ENCODE measurements at regions not wholly inside any gene's neighbourhood (a gene's known extent, or its start where the extent isn't known, plus 50 kb on each side); places are given as distances from the start of the nearest gene placed in this dataset.

DNA sequence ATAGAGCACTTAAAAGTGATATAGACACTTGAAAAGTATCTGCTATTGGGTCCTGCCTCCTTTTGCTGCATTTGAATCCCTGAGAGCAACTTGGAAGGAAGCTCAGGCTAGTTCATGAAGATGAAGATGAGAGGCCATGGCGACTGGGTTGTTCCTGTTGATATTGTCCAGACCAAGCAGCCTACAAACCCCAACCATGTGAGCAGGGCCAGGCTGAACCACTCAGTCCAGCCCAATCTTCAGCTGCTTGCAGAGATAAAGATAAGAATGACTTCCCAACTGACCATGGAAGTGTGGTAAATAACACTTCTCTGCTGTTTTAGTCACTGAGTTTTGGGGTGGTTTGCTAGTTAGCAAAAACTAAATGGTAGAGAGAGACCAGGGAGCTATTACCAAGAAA, 417.6 kb downstream of the SOX11 start:
- H3K4me1 Mint-ChIP-seq (ENCODE audit: low read depth, unreplicated experiment): no peaks in the 10 kb centered on the region
- H3K27ac Mint-ChIP-seq (ENCODE audit: unreplicated experiment): no peak overlapping the region
- H3K36me3 Mint-ChIP-seq (ENCODE audit: unreplicated experiment): no peaks in the 10 kb centered on the region
- H3K9me3 Mint-ChIP-seq (ENCODE audit: unreplicated experiment): no peaks in the 10 kb centered on the region
- no peak overlapping the region for H3K4me3 Mint-ChIP-seq (ENCODE audit: unreplicated experiment)
- DNase-seq: no peak
- no peaks in the 10 kb centered on the region for H3K27me3 Mint-ChIP-seq (ENCODE audit: unreplicated experiment)
- TF ChIP-seq, protein P1, sequence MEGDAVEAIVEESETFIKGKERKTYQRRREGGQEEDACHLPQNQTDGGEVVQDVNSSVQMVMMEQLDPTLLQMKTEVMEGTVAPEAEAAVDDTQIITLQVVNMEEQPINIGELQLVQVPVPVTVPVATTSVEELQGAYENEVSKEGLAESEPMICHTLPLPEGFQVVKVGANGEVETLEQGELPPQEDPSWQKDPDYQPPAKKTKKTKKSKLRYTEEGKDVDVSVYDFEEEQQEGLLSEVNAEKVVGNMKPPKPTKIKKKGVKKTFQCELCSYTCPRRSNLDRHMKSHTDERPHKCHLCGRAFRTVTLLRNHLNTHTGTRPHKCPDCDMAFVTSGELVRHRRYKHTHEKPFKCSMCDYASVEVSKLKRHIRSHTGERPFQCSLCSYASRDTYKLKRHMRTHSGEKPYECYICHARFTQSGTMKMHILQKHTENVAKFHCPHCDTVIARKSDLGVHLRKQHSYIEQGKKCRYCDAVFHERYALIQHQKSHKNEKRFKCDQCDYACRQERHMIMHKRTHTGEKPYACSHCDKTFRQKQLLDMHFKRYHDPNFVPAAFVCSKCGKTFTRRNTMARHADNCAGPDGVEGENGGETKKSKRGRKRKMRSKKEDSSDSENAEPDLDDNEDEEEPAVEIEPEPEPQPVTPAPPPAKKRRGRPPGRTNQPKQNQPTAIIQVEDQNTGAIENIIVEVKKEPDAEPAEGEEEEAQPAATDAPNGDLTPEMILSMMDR (IDR thresholded peaks at IDR 0.05; ENCODE audit: partially characterized antibody, unreplicated experiment): no peak

DNA sequence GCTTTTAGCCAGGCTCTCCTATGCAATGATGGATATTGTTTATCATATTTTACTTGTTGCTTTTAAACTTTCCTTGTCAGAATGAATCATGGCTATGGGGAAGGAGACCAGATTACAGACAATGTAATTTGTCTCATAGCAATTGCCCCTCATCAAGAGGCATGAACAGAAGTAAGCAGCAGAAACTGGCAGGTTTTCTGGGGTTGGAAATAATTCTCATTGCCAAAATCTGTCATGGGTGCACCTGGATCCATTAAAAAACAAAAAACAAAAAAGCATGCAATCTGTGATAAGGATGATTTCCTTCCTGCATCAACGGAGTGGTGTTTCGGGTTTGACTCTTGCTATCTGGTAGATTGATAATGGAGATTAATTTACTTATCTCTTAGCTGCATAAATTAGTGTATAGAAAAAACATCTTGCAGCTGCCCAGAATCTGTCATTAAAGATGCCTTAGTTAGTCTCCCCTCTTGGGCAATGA, 419.6 kb downstream of the SOX11 start:
- H3K27ac Mint-ChIP-seq (ENCODE audit: unreplicated experiment): no peak overlapping the region
- H3K36me3 Mint-ChIP-seq (ENCODE audit: unreplicated experiment): no peaks in the 10 kb centered on the region
- H3K4me3 Mint-ChIP-seq (ENCODE audit: unreplicated experiment): no peak overlapping the region
- no peaks in the 10 kb centered on the region for H3K4me1 Mint-ChIP-seq (ENCODE audit: low read depth, unreplicated experiment)
- peaks cover 2% of the 10 kb centered on the region for H3K27me3 Mint-ChIP-seq (ENCODE audit: unreplicated experiment)
- H3K9me3 Mint-ChIP-seq (ENCODE audit: unreplicated experiment): no peaks in the 10 kb centered on the region
- DNase-seq: no peak
- TF ChIP-seq, protein P1 (IDR thresholded peaks at IDR 0.05; ENCODE audit: partially characterized antibody, unreplicated experiment): no peak

GRCh38 chr2:6113786-6114185, 421.6 kb downstream of the SOX11 start:
- Mint-ChIP-seq H3K27me3 (ENCODE audit: unreplicated experiment) (peaks cover 2% of the 10 kb centered on the region), H3K9me3 (ENCODE audit: unreplicated experiment) (peaks cover under 1% of the 10 kb centered on the region), H3K4me3 (ENCODE audit: unreplicated experiment) (no peak overlapping the region), H3K36me3 (ENCODE audit: unreplicated experiment) (no peaks in the 10 kb centered on the region), H3K4me1 (ENCODE audit: low read depth, unreplicated experiment) (no peaks in the 10 kb centered on the region), H3K27ac (ENCODE audit: unreplicated experiment) (no peak overlapping the region)
- no peak for DNase-seq
- TF ChIP-seq, protein P1 (IDR thresholded peaks at IDR 0.05; ENCODE audit: partially characterized antibody, unreplicated experiment): no peak

- H3K27me3 Mint-ChIP-seq (ENCODE audit: unreplicated experiment): peaks cover 2% of the 10 kb centered on the region
- no peaks in the 10 kb centered on the region for H3K36me3 Mint-ChIP-seq (ENCODE audit: unreplicated experiment)
- no peaks in the 10 kb centered on the region for H3K9me3 Mint-ChIP-seq (ENCODE audit: unreplicated experiment)
- no peak for DNase-seq
- no peak overlapping the region for H3K27ac Mint-ChIP-seq (ENCODE audit: unreplicated experiment)
- H3K4me1 Mint-ChIP-seq (ENCODE audit: low read depth, unreplicated experiment): peaks cover 7% of the 10 kb centered on the region
- no peak overlapping the region for H3K4me3 Mint-ChIP-seq (ENCODE audit: unreplicated experiment)
- TF ChIP-seq, protein P1 (IDR thresholded peaks at IDR 0.05; ENCODE audit: partially characterized antibody, unreplicated experiment): no peak
These were observed 435.5 kb downstream of the SOX11 start for GRCh38 chr2:6127718-6128117.

DNA sequence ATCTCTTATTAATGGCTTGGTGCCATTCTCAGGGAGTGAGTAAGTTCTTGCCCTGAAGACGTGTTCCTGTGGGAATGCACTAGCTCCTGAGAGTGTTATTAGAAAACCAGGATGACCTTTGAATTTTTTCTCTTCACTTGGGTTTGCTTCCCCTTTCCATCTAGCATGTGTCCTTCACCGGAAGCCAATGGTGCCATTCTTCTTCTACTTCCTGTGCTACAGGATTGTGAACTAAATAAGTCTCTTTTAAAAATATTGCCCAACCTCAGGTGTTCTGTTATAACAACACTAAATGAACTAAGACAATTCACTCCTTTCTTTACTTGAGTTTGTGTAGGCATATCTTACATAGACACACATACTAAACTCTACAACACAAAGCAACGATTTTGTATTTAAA, 447.0 kb downstream of the SOX11 start:
- Mint-ChIP-seq H3K27me3 (ENCODE audit: unreplicated experiment) (no peaks in the 10 kb centered on the region), H3K4me1 (ENCODE audit: low read depth, unreplicated experiment) (no peaks in the 10 kb centered on the region), H3K27ac (ENCODE audit: unreplicated experiment) (no peak overlapping the region), H3K36me3 (ENCODE audit: unreplicated experiment) (peaks cover 13% of the 10 kb centered on the region), H3K9me3 (ENCODE audit: unreplicated experiment) (peaks cover 1% of the 10 kb centered on the region), H3K4me3 (ENCODE audit: unreplicated experiment) (no peak overlapping the region)
- DNase-seq: no peak
- TF ChIP-seq, protein P1 (IDR thresholded peaks at IDR 0.05; ENCODE audit: partially characterized antibody, unreplicated experiment): no peak

Measured in glutamatergic neuron (in vitro differentiated cells).